HEK293 (cell line): ENCODE measurements at regions not wholly inside any gene's neighbourhood (a gene's known extent, or its start where the extent isn't known, plus 50 kb on each side); places are given as distances from the start of the nearest gene placed in this dataset.

ENCODE experiments used
- MZF1 ChIP-seq: fragments of 450-650 bp; formaldehyde crosslinking; IDR thresholded peaks from 2 replicates; pipeline ENCODE4 v1.5.1; 2017; ENCODE audit warnings: missing biosample characterization, missing genetic modification characterization, borderline replicate concordance
- SETDB1 ChIP-seq: IDR thresholded peaks from one replicate; pipeline ENCODE4 v1.6.1; 2017; ENCODE audit warnings: mild to moderate bottlenecking, low read length, moderate library complexity, mixed read lengths; ENCODE audit not compliant: insufficient read length
- TCF7L2 ChIP-seq: IDR thresholded peaks from 2 replicates; pipeline ENCODE4 v1.6.1; 2011; ENCODE audit warnings: low read depth, mild to moderate bottlenecking, inconsistent platforms, low read length, moderate library complexity, borderline replicate concordance
- ZBTB1 ChIP-seq: fragments of 450-650 bp; formaldehyde crosslinking; IDR thresholded peaks from 2 replicates; pipeline ENCODE4 v1.5.1; 2016; ENCODE audit warnings: missing biosample characterization, missing genetic modification characterization
- ZNF140 ChIP-seq: fragments of 450-650 bp; formaldehyde crosslinking; IDR thresholded peaks from 2 replicates; pipeline ENCODE4 v1.5.1; 2016; ENCODE audit warnings: missing biosample characterization, missing genetic modification characterization
- ZNF157 ChIP-seq: fragments of 450-650 bp; formaldehyde crosslinking; IDR thresholded peaks from 2 replicates; pipeline ENCODE4 v1.5.1; 2016; ENCODE audit warnings: missing biosample characterization, missing genetic modification characterization
- ZNF174 ChIP-seq: fragments of 450-650 bp; formaldehyde crosslinking; IDR thresholded peaks from 2 replicates; pipeline ENCODE4 v1.5.0; 2017; ENCODE audit warnings: missing biosample characterization, mild to moderate bottlenecking, missing genetic modification characterization
- ZNF248 ChIP-seq: fragments of 450-650 bp; formaldehyde crosslinking; IDR thresholded peaks from 2 replicates; pipeline ENCODE4 v1.5.1; 2017; ENCODE audit warnings: missing biosample characterization, missing genetic modification characterization
- TF ChIP-seq, protein P1 (sequence below): fragments of 450-650 bp; formaldehyde crosslinking; IDR thresholded peaks from 2 replicates; pipeline ENCODE4 v1.5.1; 2016; ENCODE audit warnings: missing biosample characterization, missing genetic modification characterization
- TF ChIP-seq, protein P2 (sequence below): fragments of 450-650 bp; formaldehyde crosslinking; IDR thresholded peaks from 2 replicates; pipeline ENCODE4 v1.5.1; 2016; ENCODE audit warnings: missing biosample characterization, missing genetic modification characterization
- TF ChIP-seq, protein P3 (sequence below): fragments of 450-650 bp; formaldehyde crosslinking; IDR thresholded peaks from 2 replicates; pipeline ENCODE4 v1.5.1; 2016; ENCODE audit warnings: missing biosample characterization, missing genetic modification characterization
- TF ChIP-seq, protein P4 (sequence below): fragments of 450-650 bp; formaldehyde crosslinking; IDR thresholded peaks from 2 replicates; pipeline ENCODE4 v1.5.1; 2016; ENCODE audit warnings: missing biosample characterization, missing genetic modification characterization, borderline replicate concordance

DNA sequence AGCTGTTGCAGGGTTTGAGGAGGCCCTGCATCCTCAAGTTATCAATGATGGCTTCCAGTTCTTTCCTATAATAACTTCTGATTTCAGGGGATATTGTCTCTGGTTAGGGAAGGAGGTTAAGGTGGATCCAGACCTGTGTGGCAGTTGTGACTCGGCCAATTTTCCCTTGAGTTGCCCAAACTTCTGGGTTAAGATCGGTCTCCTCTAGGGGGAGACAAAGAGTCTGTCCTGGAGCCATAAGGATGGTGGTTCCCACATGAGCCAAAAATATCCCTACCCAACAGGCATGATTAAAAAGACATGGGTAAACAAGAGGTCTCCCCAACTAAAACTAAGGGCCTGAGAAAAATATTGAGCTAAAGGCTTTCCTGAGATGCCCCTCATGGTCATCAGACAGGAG lies 227.5 kb upstream of the MDFIC2 start:
- TF ChIP-seq TCF7L2, result no peak
- no peak for TF ChIP-seq ZNF157 (tag by site-specific recombination)
- TF ChIP-seq ZBTB1, result no peak
- no peak for TF ChIP-seq MZF1 (tag by site-specific recombination)
- TF ChIP-seq SETDB1, result no peak
- no peak for TF ChIP-seq ZNF174 (tag by site-specific recombination)
- TF ChIP-seq, protein P1, sequence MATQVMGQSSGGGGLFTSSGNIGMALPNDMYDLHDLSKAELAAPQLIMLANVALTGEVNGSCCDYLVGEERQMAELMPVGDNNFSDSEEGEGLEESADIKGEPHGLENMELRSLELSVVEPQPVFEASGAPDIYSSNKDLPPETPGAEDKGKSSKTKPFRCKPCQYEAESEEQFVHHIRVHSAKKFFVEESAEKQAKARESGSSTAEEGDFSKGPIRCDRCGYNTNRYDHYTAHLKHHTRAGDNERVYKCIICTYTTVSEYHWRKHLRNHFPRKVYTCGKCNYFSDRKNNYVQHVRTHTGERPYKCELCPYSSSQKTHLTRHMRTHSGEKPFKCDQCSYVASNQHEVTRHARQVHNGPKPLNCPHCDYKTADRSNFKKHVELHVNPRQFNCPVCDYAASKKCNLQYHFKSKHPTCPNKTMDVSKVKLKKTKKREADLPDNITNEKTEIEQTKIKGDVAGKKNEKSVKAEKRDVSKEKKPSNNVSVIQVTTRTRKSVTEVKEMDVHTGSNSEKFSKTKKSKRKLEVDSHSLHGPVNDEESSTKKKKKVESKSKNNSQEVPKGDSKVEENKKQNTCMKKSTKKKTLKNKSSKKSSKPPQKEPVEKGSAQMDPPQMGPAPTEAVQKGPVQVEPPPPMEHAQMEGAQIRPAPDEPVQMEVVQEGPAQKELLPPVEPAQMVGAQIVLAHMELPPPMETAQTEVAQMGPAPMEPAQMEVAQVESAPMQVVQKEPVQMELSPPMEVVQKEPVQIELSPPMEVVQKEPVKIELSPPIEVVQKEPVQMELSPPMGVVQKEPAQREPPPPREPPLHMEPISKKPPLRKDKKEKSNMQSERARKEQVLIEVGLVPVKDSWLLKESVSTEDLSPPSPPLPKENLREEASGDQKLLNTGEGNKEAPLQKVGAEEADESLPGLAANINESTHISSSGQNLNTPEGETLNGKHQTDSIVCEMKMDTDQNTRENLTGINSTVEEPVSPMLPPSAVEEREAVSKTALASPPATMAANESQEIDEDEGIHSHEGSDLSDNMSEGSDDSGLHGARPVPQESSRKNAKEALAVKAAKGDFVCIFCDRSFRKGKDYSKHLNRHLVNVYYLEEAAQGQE (tag by site-specific recombination), result no peak
- TF ChIP-seq, protein P2, sequence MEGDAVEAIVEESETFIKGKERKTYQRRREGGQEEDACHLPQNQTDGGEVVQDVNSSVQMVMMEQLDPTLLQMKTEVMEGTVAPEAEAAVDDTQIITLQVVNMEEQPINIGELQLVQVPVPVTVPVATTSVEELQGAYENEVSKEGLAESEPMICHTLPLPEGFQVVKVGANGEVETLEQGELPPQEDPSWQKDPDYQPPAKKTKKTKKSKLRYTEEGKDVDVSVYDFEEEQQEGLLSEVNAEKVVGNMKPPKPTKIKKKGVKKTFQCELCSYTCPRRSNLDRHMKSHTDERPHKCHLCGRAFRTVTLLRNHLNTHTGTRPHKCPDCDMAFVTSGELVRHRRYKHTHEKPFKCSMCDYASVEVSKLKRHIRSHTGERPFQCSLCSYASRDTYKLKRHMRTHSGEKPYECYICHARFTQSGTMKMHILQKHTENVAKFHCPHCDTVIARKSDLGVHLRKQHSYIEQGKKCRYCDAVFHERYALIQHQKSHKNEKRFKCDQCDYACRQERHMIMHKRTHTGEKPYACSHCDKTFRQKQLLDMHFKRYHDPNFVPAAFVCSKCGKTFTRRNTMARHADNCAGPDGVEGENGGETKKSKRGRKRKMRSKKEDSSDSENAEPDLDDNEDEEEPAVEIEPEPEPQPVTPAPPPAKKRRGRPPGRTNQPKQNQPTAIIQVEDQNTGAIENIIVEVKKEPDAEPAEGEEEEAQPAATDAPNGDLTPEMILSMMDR (tag by site-specific recombination), result no peak
- no peak for TF ChIP-seq ZNF248
- TF ChIP-seq, protein P3, sequence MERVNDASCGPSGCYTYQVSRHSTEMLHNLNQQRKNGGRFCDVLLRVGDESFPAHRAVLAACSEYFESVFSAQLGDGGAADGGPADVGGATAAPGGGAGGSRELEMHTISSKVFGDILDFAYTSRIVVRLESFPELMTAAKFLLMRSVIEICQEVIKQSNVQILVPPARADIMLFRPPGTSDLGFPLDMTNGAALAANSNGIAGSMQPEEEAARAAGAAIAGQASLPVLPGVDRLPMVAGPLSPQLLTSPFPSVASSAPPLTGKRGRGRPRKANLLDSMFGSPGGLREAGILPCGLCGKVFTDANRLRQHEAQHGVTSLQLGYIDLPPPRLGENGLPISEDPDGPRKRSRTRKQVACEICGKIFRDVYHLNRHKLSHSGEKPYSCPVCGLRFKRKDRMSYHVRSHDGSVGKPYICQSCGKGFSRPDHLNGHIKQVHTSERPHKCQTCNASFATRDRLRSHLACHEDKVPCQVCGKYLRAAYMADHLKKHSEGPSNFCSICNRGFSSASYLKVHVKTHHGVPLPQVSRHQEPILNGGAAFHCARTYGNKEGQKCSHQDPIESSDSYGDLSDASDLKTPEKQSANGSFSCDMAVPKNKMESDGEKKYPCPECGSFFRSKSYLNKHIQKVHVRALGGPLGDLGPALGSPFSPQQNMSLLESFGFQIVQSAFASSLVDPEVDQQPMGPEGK (tag by site-specific recombination), result no peak
- TF ChIP-seq ZNF140, result no peak
- TF ChIP-seq, protein P4, sequence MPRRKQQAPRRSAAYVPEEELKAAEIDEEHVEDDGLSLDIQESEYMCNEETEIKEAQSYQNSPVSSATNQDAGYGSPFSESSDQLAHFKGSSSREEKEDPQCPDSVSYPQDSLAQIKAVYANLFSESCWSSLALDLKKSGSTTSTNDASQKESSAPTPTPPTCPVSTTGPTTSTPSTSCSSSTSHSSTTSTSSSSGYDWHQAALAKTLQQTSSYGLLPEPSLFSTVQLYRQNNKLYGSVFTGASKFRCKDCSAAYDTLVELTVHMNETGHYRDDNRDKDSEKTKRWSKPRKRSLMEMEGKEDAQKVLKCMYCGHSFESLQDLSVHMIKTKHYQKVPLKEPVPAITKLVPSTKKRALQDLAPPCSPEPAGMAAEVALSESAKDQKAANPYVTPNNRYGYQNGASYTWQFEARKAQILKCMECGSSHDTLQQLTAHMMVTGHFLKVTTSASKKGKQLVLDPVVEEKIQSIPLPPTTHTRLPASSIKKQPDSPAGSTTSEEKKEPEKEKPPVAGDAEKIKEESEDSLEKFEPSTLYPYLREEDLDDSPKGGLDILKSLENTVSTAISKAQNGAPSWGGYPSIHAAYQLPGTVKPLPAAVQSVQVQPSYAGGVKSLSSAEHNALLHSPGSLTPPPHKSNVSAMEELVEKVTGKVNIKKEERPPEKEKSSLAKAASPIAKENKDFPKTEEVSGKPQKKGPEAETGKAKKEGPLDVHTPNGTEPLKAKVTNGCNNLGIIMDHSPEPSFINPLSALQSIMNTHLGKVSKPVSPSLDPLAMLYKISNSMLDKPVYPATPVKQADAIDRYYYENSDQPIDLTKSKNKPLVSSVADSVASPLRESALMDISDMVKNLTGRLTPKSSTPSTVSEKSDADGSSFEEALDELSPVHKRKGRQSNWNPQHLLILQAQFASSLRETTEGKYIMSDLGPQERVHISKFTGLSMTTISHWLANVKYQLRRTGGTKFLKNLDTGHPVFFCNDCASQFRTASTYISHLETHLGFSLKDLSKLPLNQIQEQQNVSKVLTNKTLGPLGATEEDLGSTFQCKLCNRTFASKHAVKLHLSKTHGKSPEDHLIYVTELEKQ (tag by site-specific recombination), result no peak
